Effector memory CD4-positive, alpha-beta T cell (primary cell): ENCODE measurements at regions not wholly inside any gene's neighbourhood (a gene's known extent, or its start where the extent isn't known, plus 50 kb on each side); places are given as distances from the start of the nearest gene placed in this dataset.

Source experiments
- DNase-seq, 3 donors: peaks; one replicate each; pipeline ENCODE4 v3.0.0-alpha.2; 2020
- H3K27ac ChIP-seq: 2 replicates; pipeline ENCODE4 v1.7.0; 2013; ENCODE audit warnings: mild to moderate bottlenecking, low read length, moderate library complexity; ENCODE audit not compliant: insufficient read depth, poor library complexity, severe bottlenecking
- H3K27me3 ChIP-seq: replicated peaks from 2 replicates; pipeline ENCODE4 v1.7.0; 2013; ENCODE audit warnings: mild to moderate bottlenecking, low read length; ENCODE audit not compliant: insufficient read depth, control insufficient read depth, poor library complexity, severe bottlenecking
- H3K36me3 ChIP-seq: 2 replicates; pipeline ENCODE4 v1.7.0; 2013; ENCODE audit warnings: mild to moderate bottlenecking, low read length, moderate library complexity; ENCODE audit not compliant: control insufficient read depth, insufficient read depth
- H3K4me1 ChIP-seq: 2 replicates; pipeline ENCODE4 v1.7.0; 2013; ENCODE audit warnings: low read length, mild to moderate bottlenecking; ENCODE audit not compliant: control insufficient read depth, insufficient read depth, poor library complexity, severe bottlenecking
- H3K4me3 ChIP-seq: 2 replicates; pipeline ENCODE4 v1.7.0; 2013; ENCODE audit warnings: low read length, low read depth, mild to moderate bottlenecking; ENCODE audit not compliant: insufficient read depth, poor library complexity, severe bottlenecking
- H3K9me3 ChIP-seq: 2 replicates; pipeline ENCODE4 v1.7.0; 2013; ENCODE audit warnings: mild to moderate bottlenecking, low read length, moderate library complexity; ENCODE audit not compliant: control insufficient read depth

- Histone ChIP-seq H3K9me3 (no peaks in the 10 kb centered on the region), H3K36me3 (no peaks in the 10 kb centered on the region), H3K4me1 (no peaks in the 10 kb centered on the region), H3K4me3 (no peak overlapping the region), H3K27me3 (peaks cover under 1% of the 10 kb centered on the region), H3K27ac (no peak overlapping the region)
- no peak for DNase-seq
Observed at GRCh38 chr11:70761094-70761907, 363.0 kb downstream of the CTTN start.

- H3K9me3 ChIP-seq, result no peaks in the 10 kb centered on the region
- no peaks in the 10 kb centered on the region for H3K27me3 ChIP-seq
- no peak for DNase-seq
- H3K4me3 ChIP-seq, result no peak overlapping the region
- no peaks in the 10 kb centered on the region for H3K4me1 ChIP-seq
- no peak overlapping the region for H3K27ac ChIP-seq
- no peaks in the 10 kb centered on the region for H3K36me3 ChIP-seq
Observed at GRCh38 chr11:70761908-70762337, 363.6 kb downstream of the CTTN start.

- Histone ChIP-seq H3K9me3 (no peaks in the 10 kb centered on the region), H3K4me1 (no peaks in the 10 kb centered on the region), H3K27me3 (no peaks in the 10 kb centered on the region), H3K36me3 (no peaks in the 10 kb centered on the region), H3K27ac (no peak overlapping the region), H3K4me3 (no peak overlapping the region)
- DNase-seq, result no peak
Observed at GRCh38 chr11:70762810-70763209, 364.5 kb downstream of the CTTN start.

- H3K4me1 ChIP-seq, result no peaks in the 10 kb centered on the region
- H3K36me3 ChIP-seq, result no peaks in the 10 kb centered on the region
- no peak overlapping the region for H3K27ac ChIP-seq
- no peak overlapping the region for H3K4me3 ChIP-seq
- DNase-seq, result no peak
- H3K9me3 ChIP-seq, result no peaks in the 10 kb centered on the region
- no peaks in the 10 kb centered on the region for H3K27me3 ChIP-seq
Observed at GRCh38 chr11:70763606-70764005, 365.3 kb downstream of the CTTN start.

GRCh38 chr11:70764356-70764905 lies 366.1 kb downstream of the CTTN start:
- Histone ChIP-seq H3K27ac (no peak overlapping the region), H3K4me1 (no peaks in the 10 kb centered on the region), H3K36me3 (no peaks in the 10 kb centered on the region), H3K4me3 (no peak overlapping the region), H3K27me3 (no peaks in the 10 kb centered on the region), H3K9me3 (no peaks in the 10 kb centered on the region)
- DNase-seq, result no peak

GRCh38 chr11:70766901-70767300 lies 368.6 kb downstream of the CTTN start:
- H3K4me3 ChIP-seq, result no peak overlapping the region
- H3K4me1 ChIP-seq, result no peaks in the 10 kb centered on the region
- no peak overlapping the region for H3K27ac ChIP-seq
- H3K36me3 ChIP-seq, result no peaks in the 10 kb centered on the region
- H3K27me3 ChIP-seq, result no peaks in the 10 kb centered on the region
- H3K9me3 ChIP-seq, result no peaks in the 10 kb centered on the region
- DNase-seq, result no peak

GRCh38 chr11:70768346-70769095 lies 370.2 kb downstream of the CTTN start:
- no peaks in the 10 kb centered on the region for H3K4me1 ChIP-seq
- no peak overlapping the region for H3K27ac ChIP-seq
- H3K27me3 ChIP-seq, result no peaks in the 10 kb centered on the region
- DNase-seq, result no peak
- H3K36me3 ChIP-seq, result no peaks in the 10 kb centered on the region
- H3K4me3 ChIP-seq, result no peak overlapping the region
- no peaks in the 10 kb centered on the region for H3K9me3 ChIP-seq

DNA sequence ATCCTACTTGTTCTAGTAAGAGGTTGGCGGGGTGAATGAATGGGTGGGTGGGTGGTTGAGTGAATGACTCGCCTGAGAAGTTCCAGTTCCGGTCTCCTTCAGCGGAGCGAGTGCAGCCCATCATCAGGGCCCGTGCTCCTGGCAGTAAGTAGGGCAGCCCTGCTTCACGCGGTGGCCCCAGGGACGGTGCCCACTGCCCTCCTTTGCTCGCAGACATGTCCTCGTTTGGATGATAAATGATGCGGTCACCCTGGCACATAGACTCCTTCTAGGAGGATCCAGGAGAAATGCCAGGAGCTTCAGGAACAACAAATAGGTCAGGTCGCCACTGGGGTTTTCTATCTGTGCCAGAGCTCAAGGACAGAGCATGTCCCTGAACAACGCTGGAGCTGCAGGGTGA lies 370.8 kb downstream of the CTTN start:
- no peaks in the 10 kb centered on the region for H3K4me1 ChIP-seq
- no peaks in the 10 kb centered on the region for H3K9me3 ChIP-seq
- no peaks in the 10 kb centered on the region for H3K36me3 ChIP-seq
- DNase-seq, result no peak
- no peaks in the 10 kb centered on the region for H3K27me3 ChIP-seq
- no peak overlapping the region for H3K4me3 ChIP-seq
- no peak overlapping the region for H3K27ac ChIP-seq

DNA sequence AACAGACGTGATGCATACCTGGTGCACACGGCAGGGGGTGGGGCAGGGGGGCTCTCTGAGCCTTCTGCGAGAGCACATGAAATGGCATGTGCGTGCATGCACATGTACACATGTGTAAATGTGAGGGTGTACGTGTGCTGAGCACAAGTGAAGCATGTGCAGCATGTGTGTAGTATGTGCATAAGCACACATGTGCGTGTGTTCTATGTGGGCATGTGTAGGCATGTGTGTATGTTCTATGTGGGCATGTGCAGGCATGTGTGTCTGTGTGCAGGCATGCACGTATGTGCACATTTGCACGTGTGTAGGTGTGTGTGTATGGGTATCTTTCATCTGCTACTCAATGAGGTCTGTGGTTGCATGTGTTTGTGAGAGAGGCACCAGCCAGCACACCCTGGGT lies 371.2 kb downstream of the CTTN start:
- no peaks in the 10 kb centered on the region for H3K9me3 ChIP-seq
- no peaks in the 10 kb centered on the region for H3K27me3 ChIP-seq
- H3K36me3 ChIP-seq, result no peaks in the 10 kb centered on the region
- no peak overlapping the region for H3K27ac ChIP-seq
- no peaks in the 10 kb centered on the region for H3K4me1 ChIP-seq
- no peak overlapping the region for H3K4me3 ChIP-seq
- DNase-seq, result no peak
